ENCODE measurements at regions not wholly inside any gene's neighbourhood (a gene's known extent, or its start where the extent isn't known, plus 50 kb on each side); places are given as distances from the start of the nearest gene placed in this dataset.

DNA sequence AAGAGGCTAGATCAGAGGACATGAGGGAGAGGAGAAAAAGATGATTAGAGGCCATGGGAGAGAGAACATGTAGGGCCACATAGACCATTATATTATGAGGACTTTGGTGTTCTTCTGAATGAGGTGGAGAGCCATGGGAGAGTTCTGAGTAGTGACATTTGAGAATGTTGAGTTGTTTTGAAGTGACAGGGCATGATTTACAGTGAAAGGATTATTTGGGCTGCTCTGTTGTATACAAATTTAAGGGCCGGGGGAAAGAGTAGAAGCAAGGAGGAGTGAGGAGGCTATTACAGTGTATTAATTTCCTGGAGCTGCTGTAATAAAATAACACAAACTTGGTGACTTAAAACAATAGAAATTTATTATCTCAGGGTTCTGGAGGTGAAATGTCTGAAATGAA lies 102.5 kb upstream of the RGS4 start:
- DNase-seq (ENCODE audit: low read depth) = no peak

DNA sequence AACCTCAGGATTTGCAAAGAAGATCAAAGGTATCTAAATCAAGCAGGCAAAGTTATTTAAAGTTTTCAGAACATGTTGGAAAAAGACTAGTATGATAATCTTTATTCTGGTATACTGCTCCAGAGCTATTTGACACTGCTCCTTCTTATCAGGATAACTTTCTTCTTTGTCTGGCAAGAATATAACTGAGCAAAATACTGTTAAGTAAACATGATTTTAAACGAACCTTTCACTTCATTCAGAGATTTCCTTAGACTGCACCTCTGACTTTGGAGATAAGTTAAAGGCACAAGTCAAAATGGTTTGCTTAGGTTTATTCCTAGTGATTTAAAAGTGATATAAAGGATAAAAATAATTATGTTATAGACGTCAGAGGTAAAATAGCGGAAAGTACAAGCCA lies 103.9 kb upstream of the CCDC190 start:
- no peak for DNase-seq (ENCODE audit: low read depth)

DNA sequence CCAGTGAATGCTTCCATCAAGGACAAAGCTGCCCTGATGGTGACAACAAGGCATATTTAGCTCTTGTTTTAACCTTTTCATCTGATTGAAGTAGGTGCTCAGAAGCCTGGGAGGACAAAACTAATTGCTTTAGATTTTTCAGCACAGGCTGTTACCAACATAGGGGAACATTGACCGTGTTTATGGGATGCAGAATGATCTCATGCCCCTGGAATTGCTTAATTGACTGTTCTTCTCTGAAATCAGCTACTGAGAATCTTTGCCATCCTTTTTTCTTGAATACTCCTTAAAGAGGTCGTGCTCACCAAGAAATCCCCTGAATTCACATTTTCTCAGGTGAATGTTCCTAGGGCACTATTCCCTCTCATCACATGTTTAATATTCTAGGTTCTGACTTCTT lies 95.9 kb upstream of the CCDC190 start:
- no peak for DNase-seq (ENCODE audit: low read depth)

DNA sequence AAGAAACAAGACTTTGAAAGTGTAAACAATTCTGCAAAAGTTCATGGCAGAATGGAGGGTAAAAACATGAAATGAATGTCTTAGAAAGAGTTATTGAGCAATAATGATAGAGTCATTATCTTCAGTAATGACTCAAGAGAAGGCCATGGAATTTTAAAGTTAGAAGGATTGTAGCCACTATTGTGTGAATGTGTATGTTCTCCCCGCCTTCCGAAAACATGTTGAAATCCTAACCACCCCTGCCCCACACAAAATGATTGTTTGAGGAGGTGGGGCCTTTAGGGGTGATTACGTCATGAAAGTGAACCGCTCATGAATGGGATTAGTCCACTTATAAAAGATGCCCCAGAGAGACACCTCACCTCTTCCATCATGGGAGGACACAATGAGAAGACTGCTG lies 93.8 kb upstream of the CCDC190 start:
- DNase-seq (ENCODE audit: low read depth) = no peak

DNA sequence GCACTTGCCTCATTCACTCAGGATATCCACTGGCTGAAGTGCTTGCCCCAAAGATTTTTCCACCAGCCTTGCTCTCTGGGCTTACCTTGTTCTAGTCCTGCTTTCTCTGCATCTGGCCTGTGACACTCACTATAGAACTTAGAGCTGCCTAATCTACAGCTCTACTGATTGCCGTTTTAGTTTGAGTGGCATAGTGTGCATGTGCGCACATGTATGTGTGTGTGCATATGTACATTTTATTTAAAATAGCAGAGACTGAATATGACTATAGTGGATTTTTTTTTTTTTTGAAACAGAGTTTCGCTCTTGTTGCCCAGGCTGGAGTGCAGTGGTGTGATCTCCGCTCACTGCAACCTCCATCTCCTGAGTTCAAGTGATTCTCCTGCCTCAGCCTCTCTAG lies 92.0 kb upstream of the CCDC190 start:
- DNase-seq (ENCODE audit: low read depth) = no peak

DNA sequence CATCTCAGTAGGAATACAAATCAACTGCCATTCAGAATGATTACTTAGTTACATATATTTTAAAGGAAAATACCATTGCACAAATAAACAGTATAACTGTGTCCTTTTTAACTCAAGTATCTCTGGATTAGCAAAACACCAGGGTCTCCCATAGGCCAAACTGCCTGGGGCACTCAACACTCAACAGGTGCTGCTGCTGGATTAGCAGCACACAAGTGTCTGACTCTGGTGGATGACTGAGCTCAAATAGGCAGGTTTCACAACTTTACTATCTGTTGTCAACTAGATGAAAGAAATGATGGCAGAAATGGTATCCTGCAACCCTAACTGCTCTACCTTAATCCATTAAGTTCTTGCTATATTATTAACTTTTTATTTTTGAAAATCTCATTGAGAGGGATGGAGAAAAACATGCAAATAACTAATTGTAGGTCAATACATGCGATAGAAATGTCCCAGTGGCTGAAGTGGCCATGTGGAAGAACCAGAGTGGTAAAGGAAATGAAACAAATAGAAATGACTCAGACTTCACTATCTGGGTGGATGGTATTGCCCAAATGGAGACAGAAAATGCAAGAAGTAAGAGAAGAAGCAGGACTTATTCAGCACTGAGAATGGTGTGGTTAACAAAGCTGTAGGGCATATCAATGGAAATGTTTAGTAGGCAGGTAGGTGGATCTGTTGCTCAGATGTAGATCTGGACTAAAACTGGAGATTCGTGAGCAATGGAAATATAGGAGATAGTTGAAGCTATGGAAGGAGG lies 90.8 kb upstream of the CCDC190 start:
- no peak for DNase-seq (ENCODE audit: low read depth)

DNA sequence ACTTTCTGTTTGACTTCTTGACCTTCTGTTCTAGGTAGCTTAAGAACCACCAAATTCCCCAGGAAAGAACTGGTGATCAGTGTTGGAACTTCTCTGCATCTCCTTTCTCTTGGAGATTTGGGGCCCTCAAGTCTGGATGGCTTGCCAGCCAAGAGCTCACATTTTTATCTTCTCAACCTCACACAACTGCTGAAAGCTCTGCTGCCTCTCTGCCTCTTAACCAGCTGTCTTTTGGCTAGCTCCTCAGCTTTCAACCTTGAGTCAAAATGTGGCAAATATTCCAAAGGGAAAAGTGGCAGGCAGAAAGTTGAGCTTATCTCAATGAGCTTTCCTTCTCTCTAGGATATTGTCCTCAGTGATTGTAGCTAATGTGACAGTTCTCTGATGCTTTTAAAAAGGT lies 89.2 kb upstream of the CCDC190 start:
- no peak for DNase-seq (ENCODE audit: low read depth)

DNA sequence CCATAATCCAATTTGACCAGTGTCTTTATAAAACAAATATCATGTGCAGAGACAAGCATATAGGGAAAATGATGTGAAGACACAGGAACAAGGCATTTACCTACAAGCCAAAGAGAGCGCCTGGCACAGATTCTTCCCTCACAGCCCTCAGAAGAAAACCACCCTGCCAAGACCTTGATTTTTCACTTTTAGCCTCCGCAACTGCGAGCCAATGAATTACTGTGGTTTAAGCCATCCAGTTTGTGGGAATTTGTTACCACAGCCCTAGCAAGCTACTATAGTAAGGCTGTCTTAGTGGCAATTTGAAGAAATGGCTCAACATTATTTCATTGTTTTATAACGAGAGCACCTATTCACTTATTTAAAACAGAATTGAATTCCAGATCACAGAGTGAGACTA lies 85.7 kb upstream of the CCDC190 start:
- no peak for DNase-seq (ENCODE audit: low read depth)

DNA sequence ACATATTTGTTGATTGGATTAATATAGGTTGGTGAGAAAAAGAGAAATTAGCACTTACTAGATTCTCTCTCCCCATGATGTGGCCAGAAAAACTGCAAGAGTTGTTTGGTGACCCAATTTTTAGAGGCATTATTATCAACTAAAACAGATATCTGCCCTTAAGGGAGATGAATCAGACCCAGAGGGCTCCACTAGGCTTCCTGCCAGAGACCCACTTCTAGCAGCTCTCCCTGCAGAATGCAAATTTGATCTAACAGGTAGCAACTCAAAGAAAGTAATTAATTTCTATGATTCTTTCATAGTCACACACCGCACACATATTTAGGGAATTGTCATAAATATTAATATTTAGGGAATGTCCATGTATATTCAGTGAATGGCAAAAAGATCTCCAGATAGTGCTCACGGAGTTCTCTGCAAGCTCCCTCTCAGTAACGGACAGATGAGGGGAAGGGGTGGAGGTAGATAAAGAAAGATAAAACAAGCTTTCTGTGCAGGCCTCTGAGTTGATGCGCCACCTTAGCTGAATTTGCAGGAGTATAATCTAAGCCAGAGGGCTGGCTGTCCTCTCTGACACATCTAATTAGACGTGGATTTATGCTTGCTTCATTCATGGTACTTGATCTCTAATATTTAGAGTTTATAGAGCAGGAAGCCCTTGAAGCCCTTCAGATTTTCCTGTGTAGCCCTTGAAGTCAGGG lies 84.1 kb upstream of the CCDC190 start:
- no peak for DNase-seq (ENCODE audit: low read depth)

DNA sequence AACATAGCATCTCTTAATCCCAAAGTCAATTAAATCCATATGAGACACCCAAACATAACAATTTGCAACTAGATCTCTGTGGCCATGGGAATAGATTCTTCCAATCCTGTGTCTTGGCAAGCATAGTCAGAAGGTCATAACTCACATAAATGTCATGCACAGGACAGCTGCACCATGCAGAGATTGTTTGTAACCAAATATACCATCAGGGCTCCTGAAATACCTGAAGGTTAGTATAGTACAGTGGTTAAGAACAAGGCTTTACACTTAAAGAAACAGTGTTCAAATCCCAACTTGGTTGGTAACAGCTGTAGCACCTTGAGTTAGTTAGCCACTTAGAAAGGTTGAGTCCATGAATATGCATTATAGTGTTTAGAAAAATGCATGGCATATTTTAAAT lies 82.6 kb upstream of the CCDC190 start:
- no peak for DNase-seq (ENCODE audit: low read depth)

DNA sequence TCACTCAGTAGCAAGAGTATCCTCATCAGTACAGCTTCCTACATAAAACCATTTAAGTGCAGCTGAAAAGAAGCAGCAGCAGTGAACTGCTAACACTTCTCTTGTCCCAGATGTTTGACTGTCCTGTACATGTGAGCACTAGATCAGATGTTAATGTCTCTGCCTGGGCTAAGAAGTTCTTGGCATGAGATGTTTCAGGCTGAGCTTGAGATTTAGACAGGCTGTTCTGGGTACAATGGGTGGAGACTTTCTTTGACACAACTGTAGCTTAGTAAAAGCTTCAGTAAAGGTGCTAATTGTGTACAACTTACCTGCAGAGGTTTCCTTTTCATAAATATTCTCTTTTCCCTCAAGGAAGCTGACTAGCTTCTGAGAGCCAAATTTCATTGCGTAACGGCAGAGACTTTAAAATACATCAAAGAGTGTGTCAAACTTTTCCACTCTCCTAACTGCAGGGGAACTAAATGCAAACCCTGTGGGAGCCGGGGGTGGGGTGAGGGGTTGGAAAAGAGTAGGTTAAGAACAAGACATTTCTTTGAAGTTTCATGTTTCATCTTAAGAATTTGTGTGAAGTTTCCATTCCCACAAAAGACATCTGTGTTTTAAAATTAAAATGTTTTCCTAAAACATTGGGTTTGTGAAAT lies 82.1 kb upstream of the CCDC190 start:
- no peak for DNase-seq (ENCODE audit: low read depth)

DNA sequence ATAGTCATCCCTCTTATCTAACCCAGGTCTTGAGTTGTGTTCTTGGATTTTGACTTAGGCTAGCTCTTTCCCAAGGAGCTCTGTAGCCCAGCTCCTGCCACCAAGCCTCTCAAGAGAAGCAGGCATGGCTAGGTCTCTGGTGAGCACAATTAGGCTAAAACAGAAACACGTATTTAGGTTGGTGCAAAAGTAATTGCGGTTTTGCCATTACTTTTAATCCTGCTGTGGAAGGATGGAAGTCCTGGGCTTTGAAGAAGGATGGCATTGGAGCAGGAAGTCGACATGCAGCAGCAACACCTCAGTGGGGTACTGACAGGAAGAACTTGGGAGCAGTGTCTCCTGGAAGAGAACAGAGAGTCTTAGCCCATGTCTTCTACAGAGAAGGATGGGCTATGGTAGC lies 80.0 kb upstream of the CCDC190 start:
- DNase-seq (ENCODE audit: low read depth) = no peak

DNA sequence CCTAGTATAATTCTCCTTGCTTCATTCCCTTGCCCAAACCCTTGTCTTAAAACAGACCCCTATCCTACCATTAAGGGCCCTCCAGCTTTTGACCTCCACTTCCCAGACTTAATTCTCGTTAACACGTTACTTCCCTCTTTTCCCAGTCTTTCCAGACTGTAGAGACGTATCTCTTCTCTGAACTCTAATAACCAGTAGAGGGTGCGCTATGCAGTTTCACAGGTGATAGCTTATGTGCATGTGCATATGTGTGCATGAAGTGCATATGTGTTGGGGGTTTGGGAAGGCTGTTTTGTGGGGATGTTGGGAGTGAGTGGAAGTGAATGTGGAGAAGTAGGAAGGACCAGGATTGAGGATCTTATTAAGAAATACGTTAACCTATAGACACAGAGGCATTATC lies 78.1 kb upstream of the CCDC190 start:
- DNase-seq (ENCODE audit: low read depth) = no peak

DNA sequence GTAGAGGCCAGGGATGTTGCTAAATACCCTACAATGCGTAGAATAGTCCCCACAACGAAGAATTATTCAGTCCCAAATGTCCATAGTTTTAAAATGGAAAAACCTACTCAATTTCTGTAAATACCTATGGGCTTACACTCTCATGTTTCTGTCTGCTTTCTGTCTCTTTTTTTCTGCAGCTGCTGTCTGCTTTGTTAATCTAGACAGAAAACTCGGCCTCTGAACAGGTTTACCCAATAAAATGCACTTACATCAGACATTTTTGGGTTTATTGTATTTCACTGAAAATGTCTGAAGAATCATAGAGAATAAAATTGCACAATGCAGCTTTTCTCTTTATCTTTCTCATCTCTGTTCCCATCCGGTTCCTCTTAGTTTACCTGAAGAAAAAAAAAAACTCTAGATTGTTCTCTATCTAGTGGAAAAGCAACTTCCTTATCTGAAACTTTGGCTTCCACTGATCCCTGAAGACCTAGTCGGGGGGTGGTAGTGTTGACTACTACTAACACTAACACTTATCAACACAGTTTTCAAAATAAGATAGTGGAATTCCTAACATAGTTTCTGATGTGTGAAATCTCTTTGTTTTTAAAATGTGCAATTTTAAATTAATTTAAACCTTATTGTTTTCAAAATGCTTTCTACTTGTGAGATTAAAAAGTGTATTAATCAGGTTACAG lies 76.9 kb upstream of the CCDC190 start:
- no peak for DNase-seq (ENCODE audit: low read depth)

DNA sequence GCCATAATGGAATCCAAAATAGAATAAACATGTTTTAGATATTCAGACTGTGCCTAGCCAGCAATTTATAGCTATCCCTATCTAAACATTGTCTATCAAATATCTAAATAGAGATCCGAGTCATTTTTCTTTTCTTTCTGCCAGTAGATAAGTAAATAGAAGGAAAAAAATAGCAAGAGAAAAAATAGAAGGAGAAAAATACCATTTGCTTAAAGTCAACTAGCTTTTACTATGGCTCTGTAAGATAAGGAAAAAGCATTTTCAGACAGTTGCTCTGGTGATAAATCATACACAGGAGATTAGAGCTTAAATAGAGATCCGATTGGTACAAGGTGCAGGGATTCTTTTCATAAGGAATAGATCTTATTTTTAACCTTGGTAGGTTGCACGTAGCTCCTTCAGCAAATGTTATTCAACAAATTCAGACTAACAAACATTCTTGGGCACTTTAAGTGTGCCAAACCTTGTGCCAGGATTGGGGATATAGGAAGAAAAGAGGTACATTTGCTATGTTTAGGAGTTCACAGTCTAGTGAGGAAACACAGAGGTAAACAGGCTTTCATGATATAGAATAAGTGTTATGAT lies 70.1 kb upstream of the CCDC190 start:
- DNase-seq (ENCODE audit: low read depth) = no peak

DNA sequence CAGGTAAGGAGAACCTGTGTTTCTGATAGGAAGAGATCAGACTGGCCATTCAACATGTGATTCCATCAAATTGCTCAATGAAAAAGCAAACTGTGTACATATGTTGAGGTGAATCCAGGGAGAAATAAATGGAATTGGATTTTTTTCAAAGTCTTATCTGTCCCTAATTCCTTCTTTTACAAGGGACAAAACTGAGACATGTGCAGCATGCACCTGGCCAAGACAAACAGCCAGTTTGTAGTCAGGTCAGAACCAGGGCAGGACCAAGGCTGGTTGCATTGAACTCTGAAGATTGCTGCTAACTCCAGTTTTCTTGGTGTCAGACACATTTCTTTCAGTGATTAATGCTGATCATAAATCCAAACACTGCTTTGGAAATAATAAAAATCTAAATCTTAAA lies 69.6 kb upstream of the CCDC190 start:
- DNase-seq (ENCODE audit: low read depth) = no peak

DNA sequence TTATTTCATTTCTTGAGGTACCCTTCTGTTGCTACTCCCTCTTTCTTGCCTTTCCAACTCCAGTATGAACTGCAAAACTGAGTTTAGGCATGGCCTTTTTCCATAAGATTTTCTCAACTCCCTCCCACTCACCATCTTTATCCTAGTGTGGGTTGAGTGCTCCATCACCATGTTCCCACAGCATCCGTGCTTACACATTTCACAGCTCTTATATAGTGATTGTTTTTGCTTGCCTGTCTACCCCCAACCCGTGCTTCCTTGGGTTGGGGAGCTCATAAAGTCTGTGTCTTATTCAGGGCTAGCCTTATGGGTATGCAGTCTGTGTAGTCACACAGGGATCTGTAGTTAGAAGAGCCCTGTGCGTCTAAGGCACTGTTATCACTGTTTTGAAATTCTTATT lies 68.2 kb upstream of the CCDC190 start:
- no peak for DNase-seq (ENCODE audit: low read depth)

DNA sequence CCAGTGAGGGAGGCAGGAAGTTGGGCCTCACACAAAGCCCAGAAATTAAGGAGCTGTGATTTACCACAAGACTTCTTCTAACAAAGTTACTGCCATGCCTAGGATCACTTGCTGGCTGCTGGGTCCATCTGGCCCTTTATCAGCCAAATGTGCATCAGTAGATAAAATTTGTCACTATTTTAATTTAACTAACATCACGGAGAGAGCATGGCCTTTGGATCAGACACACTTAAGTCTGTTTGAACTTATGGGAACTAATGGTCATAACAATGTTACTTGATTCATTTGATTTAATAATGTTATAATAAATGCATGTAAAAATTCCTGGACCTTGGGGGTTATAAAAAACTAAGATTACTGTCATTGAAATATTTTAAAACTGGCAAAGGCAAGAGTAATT lies 67.2 kb upstream of the CCDC190 start:
- no peak for DNase-seq (ENCODE audit: low read depth)

DNA sequence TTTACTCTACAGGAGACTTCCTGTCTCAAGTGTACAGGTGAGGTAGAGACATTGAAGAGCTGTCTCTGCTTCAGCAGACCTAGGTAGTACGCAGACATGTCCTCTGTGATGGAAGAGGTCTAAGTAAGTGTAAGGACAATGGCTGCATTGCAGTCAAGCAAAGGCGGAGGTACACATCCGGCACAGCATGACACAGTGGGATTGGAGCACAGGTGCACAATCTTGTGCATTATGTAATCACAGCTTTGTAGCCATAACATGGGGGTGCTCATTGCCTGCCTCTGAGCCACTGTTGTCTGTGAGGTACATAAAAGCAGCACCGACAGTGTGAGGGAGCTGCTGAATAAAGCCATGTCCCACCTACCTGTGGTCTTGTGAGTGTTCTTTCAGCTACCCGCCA lies 66.4 kb upstream of the CCDC190 start:
- DNase-seq (ENCODE audit: low read depth) = no peak

DNA sequence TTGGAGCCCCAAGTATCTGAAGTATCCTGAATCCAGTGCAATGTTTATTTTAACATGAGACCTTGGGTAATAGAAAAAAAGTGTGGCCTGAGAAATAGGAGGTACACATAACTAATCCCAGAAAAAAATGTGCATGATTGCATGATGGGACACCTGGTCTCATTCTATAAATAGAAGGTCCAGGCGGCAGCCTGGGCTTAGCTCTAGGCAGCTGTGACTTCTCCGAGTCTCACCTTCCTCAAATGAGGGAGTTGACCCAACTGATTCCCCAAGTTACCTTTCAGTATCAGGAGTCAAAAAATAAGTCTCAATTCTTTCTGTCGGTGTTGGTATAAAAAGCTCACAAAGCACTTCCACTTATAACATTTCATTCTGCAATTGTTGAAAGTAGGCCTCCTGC lies 65.9 kb upstream of the CCDC190 start:
- no peak for DNase-seq (ENCODE audit: low read depth)

DNA sequence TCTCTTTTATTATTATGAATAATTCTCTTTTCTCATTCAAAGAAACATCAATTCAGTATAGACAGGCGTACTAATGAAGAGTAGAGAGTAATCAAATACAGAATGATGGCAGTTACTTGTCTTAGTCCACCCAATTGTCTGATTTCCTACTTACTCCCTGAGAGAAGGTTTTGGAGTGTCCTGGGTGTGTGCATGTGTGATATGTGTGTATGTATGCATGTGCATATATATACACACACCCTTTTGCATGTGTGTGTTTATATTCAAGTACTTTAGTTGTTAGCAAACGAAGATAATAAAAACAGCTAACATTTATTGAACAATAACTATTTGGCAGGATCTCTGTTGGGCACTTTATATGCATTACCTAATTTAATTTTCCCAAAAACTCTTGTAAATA lies 63.2 kb upstream of the CCDC190 start:
- DNase-seq (ENCODE audit: low read depth) = no peak

DNA sequence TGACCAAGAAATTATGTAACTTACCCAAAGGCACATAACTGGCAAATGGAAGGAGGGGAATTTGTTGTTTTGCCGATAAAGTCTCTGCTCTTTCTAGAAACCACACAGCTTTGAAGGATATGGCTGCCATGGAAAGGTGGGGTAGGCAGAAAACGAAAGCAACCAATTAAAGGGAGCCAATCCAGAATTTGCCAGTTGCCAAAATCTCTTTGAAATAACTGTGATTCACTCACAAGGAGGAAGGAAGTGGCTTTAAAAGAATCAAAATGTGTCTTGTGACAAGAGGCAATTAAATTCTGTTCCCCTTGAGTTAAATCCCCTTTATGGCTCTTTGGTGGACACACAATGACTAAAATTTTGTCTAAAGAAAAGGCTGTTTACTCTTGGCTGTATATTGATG lies 61.2 kb upstream of the CCDC190 start:
- no peak for DNase-seq (ENCODE audit: low read depth)

DNA sequence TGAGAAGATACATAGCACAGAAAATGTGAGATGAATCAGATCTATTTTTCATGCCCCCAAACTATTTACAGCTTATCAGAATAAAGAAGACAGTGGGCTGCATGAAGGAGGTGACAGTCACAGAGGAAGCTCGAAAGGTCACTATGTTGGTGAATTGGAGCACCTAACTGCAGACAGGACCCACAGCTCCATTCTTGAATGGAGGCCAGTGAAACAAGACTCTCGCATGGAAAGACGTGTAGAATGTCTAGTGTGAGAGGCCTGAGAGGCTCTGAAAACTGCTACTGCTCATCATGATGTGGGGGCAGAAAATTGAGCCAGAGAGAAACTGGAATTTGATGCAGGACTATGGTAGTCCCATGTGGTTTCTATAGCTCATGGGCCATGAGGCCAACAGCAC lies 60.3 kb upstream of the CCDC190 start:
- DNase-seq (ENCODE audit: low read depth) = no peak

Data from non-pigmented ciliary epithelial cell (primary cell).